ENCODE measurements at regions not wholly inside any gene's neighbourhood (a gene's known extent, or its start where the extent isn't known, plus 50 kb on each side); places are given as distances from the start of the nearest gene placed in this dataset.

GRCh38 chr2:193528458-193528857, 1333.7 kb upstream of the TMEFF2 start:
- H3K4me1 Mint-ChIP-seq = no peaks in the 10 kb centered on the region
- no peak for TF ChIP-seq CTCF (IDR thresholded peaks at IDR 0.05; ENCODE audit: unreplicated experiment in 3 of 3)
- peaks cover 2% of the 10 kb centered on the region for H3K9me3 Mint-ChIP-seq
- H3K27me3 Mint-ChIP-seq (ENCODE audit: low read depth) = no peaks in the 10 kb centered on the region
- no peak overlapping the region for H3K4me3 Mint-ChIP-seq
- no peak overlapping the region for H3K27ac Mint-ChIP-seq
- no peaks in the 10 kb centered on the region for H3K36me3 Mint-ChIP-seq (ENCODE audit: low read depth)

GRCh38 chr2:193527146-193527545, 1332.4 kb upstream of the TMEFF2 start:
- H3K27ac Mint-ChIP-seq = no peak overlapping the region
- H3K27me3 Mint-ChIP-seq (ENCODE audit: low read depth) = no peaks in the 10 kb centered on the region
- no peak for TF ChIP-seq CTCF (IDR thresholded peaks at IDR 0.05; ENCODE audit: unreplicated experiment in 3 of 3)
- H3K9me3 Mint-ChIP-seq = peaks cover 2% of the 10 kb centered on the region
- no peaks in the 10 kb centered on the region for H3K4me1 Mint-ChIP-seq
- H3K36me3 Mint-ChIP-seq (ENCODE audit: low read depth) = no peaks in the 10 kb centered on the region
- no peak overlapping the region for H3K4me3 Mint-ChIP-seq

GRCh38 chr2:193523662-193524061, 1328.9 kb upstream of the TMEFF2 start:
- Mint-ChIP-seq H3K4me1 (no peaks in the 10 kb centered on the region), H3K4me3 (no peak overlapping the region), H3K9me3 (no peaks in the 10 kb centered on the region), H3K36me3 (ENCODE audit: low read depth) (peaks cover 4% of the 10 kb centered on the region), H3K27ac (no peak overlapping the region), H3K27me3 (ENCODE audit: low read depth) (no peaks in the 10 kb centered on the region)
- TF ChIP-seq CTCF (IDR thresholded peaks at IDR 0.05; ENCODE audit: unreplicated experiment in 3 of 3) = no peak

GRCh38 chr2:193521523-193521922, 1326.8 kb upstream of the TMEFF2 start:
- H3K4me3 Mint-ChIP-seq = no peak overlapping the region
- H3K27me3 Mint-ChIP-seq (ENCODE audit: low read depth) = no peaks in the 10 kb centered on the region
- no peak overlapping the region for H3K27ac Mint-ChIP-seq
- H3K9me3 Mint-ChIP-seq = no peaks in the 10 kb centered on the region
- H3K36me3 Mint-ChIP-seq (ENCODE audit: low read depth) = peaks cover 4% of the 10 kb centered on the region
- no peaks in the 10 kb centered on the region for H3K4me1 Mint-ChIP-seq
- TF ChIP-seq CTCF (IDR thresholded peaks at IDR 0.05; ENCODE audit: unreplicated experiment in 3 of 3) = no peak

GRCh38 chr2:193520709-193521458, 1326.2 kb upstream of the TMEFF2 start:
- Mint-ChIP-seq H3K4me3 (no peak overlapping the region), H3K36me3 (ENCODE audit: low read depth) (peaks cover 4% of the 10 kb centered on the region), H3K27ac (no peak overlapping the region), H3K4me1 (no peaks in the 10 kb centered on the region), H3K27me3 (ENCODE audit: low read depth) (no peaks in the 10 kb centered on the region), H3K9me3 (no peaks in the 10 kb centered on the region)
- TF ChIP-seq CTCF (IDR thresholded peaks at IDR 0.05; ENCODE audit: unreplicated experiment in 3 of 3) = no peak
